ENCODE measurements at regions not wholly inside any gene's neighbourhood (a gene's known extent, or its start where the extent isn't known, plus 50 kb on each side); places are given as distances from the start of the nearest gene placed in this dataset.

DNA sequence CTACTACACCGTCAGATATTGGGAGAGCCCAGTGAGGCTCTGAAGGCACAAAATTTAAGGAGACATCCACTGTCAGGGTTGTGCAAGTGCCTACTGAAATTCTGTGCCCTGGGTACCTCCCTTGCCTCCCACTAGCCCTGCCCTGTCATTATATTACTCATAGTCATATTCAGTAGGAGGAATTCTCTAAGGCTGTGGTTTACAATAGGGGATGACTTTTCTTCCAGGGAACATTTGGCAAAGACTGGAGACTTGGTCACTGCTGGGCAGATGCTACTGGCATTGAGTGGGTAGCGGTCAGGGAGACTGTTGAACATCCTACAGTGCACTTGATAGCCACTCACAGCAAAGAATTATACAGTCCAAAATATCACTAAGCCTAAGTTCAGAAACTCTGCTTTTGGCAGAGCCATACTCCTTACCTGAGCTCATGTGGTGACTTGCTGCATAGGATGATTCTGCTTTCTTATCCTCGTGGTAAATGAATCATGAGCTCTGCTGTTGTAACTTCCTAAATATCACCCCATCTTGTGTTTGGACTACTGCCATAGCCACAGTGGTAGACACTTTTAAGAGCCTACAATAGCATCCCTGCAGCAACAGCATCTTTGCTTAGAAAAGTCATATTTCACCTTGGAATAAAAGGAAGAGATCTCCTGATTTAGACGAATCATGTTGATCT is 563.4 kb upstream of the PLXNA2 start:
- DNase-seq: no peak

DNA sequence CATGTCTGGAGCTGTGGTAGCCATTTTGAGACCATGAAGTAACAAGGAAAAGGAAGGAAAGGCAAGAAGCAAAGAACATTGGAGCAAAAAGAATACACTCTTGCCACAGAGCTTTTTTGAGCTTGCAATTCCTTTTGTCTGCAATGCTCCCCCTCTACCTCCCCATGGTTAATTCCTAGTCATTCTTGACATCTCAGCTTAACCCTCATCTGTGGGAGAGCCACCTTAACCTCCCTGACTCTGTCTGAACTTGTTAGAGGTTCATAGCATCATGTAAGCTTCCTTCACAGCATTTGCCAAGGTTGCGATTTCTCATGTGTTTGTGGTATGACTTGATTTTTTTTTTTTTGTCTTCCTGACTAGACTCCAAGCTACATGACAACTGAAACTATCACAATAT is 564.1 kb upstream of the PLXNA2 start:
- DNase-seq: no peak

GRCh38 chr1:208809876-208810275 is 565.7 kb upstream of the PLXNA2 start:
- no peak for DNase-seq

DNA sequence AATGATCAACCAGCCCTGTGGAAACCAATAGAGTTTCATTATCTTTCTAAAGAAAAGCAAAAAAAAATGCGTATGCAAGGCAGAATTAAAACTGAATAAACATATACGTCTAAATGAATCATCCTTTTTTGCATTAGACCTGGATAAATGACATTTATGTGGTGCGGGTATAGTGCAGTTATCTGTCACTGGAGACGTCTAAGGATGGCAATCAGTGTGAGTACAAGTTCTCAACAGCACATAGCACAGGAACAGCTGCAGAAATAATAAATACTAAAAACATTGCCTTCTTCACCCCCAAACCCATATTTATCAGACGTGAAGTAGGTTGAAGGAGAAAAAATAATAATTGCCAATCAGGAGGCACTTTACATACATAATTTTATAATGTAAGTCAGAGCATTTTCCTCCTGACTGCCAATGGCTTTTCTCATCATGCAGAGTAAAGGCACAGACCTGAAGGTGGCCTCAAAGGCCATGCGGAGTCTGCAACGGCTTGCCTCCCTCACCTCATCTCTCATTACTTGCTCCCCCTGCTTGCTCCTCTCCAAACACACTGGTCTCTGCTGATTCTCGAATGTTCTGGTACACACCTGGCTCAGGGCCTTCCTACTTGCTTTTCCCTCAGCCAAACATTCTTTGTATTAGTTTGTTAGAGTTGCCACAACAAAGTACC is 574.7 kb upstream of the PLXNA2 start:
- no peak for DNase-seq

DNA sequence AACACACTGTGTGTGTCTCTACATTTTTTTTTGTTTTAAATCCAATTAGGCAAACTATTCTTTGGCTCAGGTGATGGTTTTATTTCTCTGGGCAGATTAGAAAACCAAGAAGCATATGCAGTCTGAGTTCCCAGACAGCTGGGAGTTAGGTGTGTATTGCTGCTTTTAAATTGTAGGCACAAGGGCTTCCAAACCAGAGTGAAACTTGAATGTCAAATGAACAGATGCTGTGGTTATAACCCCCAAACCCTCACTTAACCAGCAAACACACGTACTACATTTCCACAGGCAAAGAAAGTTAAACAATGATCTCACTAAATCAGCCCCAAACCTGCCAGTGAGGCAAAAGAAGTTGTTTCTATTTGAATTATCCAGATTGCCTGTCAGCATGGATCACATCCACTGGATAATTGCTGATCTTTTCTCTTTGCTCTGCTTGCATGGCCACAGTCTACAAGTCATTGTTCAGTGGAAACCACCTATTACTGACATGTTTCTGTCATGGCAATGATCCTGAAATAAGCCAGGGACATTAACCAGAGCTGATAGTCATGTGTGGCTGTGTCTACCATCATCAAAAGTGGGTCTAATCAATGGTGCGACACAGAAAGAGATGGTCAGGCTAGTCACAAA is 576.5 kb upstream of the PLXNA2 start:
- DNase-seq: no peak

DNA sequence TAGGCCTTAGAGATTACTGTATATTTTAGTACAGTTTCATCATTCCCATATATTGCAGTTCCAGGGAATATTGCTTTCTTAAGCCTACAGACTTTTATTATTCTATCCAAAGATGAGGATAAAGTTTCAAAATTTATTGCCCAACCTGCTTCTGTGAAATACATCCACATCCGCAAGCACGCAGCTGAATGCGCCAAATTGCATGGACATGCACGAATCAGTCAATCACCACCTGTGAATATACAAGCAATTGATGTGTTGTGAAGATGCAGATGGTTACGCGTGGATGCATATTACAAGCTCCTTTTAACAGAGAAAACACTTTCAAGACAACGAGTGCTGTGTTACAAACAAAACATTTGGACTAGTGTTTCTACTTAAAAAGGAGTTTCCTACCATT is 577.8 kb upstream of the PLXNA2 start:
- DNase-seq: no peak

DNA sequence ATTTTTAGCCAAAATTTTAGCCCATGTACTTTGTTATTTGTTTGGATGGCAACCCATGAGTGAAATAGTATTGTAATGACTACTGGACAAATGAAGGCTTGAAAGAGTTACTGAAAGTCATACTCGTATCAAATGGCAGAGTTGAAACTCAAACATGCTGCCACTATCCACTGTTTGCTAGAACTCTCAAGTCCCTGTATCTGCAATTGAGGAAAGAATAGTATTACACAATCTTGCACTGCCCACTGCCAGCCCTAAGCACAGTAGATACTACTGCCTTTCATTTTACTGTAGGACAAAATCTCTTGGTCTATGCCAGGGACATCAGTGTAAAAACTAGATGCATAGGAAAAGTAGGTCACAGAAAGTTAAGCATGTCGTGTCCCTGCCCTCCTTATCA is 581.1 kb upstream of the PLXNA2 start:
- DNase-seq: no peak

- DNase-seq: no peak
Measured at GRCh38 chr1:208829595-208829994, 585.4 kb upstream of the PLXNA2 start.

DNA sequence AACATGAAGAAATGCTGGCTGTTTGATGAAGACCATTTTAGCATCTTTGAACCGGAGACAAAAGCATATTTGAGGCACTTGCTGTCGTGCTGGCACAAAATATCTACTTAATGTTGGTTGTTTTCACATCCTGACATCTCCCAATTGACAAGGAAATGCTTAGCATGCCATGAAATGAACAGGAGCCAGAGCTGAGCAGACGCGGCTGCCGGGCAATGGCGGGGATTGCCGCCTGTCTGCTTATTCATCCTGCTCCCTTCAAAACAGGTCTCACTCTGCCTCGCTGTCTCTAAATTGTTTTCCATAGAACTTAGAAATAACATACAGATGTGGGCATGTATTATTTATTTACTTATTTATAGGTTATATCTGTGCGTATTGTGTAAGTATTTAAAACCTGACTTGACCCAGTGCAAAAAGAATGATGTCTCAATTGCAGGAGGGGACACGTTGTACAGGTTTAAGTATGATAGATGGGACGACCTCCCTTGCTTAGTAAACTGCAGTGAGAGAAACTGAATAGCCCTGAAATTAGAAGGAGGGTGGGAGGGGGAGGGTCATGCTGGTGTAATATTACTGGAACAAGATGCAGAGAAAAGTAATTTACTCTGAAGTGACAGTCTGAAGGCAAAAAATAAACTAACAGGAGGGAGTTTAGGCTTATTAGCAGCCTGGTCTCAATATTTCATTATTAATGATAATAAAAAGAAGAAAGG is 590.4 kb upstream of the PLXNA2 start:
- DNase-seq: no peak

GRCh38 chr1:208835097-208835463 is 590.9 kb upstream of the PLXNA2 start:
- DNase-seq: no peak

GRCh38 chr1:208835781-208836180 is 591.6 kb upstream of the PLXNA2 start:
- DNase-seq: no peak

- no peak for DNase-seq
Measured at GRCh38 chr1:208837242-208837641, 593.1 kb upstream of the PLXNA2 start.

DNA sequence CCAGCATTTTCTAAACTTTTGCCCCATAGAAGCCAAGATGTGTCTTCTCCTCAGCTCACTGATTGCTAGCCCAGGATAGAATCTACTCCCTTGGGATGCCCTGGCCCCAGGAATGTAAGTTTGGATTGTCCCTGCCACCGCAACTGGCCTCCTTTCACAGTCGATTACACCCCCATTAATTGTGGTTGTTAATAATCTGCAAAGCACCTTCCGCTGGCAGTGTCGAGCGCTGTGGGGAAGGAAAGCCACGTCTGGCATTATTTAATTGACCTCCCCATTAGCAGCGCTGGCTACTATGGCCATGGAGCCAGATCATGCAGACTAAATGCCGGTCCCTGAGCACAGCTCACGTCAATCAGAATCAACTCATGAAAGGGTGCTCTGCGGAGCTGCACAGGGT is 597.3 kb upstream of the PLXNA2 start:
- DNase-seq: no peak

- no peak for DNase-seq
Measured at GRCh38 chr1:208842451-208842850, 598.3 kb upstream of the PLXNA2 start.

DNA sequence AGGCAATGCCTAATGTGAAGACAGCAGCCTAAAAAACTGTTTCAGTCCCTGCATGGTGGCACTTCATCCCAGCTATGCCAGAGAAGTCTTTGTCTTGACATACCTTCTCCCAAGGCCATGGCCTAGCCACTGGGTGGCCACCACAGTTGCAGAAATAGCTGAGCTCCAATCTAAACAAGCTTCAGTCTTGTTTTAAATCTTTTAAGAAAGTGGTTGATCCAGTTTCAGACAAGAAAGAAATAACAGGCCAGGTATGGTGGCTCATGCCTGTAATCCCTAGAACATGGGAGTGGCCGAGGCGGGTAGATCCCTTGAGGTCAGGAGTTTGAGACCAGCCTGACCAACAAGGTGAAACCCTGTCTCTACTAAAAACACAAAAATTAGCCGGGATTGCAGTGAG is 600.0 kb upstream of the PLXNA2 start:
- DNase-seq: no peak

DNA sequence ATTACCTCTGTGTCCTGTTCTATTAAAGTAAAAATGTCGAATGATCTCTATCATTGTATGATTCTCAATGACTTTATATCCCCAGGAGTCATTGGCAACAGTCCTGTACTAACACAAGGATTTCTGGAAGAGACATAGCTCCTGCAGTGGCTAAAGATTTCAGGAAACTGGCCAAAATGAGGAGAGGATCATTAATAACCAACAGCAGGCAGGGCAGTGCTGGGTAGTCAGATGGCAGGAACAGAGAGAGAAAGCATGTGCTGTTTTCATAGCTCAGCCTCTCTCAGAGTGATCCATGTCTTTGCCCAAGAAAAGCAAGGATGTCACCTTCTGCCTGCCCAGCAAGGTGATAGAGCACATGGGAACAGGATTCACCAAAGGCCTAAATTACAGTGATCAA is 604.7 kb upstream of the PLXNA2 start:
- DNase-seq: no peak

DNA sequence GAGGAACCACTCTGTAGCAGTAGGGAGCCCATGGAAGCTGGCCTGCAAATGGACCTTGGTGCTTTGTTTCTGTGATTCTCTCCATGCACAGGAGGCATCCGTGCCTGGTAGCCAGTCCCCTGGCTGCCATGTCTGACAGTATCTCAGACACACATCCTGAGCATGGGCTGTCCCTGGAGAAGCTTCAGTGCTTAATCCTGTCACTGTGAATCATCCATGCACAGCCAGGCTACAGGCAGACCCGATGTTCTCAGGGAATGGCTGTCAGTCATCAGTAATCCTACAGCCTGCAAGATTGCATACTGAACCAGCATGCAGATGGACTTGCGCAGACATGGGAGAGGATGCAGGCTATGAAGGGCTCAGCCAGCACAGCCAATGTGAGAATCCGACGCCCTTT is 606.3 kb upstream of the PLXNA2 start:
- DNase-seq: no peak

- DNase-seq: no peak
Measured at GRCh38 chr1:208851366-208851765, 607.2 kb upstream of the PLXNA2 start.

DNA sequence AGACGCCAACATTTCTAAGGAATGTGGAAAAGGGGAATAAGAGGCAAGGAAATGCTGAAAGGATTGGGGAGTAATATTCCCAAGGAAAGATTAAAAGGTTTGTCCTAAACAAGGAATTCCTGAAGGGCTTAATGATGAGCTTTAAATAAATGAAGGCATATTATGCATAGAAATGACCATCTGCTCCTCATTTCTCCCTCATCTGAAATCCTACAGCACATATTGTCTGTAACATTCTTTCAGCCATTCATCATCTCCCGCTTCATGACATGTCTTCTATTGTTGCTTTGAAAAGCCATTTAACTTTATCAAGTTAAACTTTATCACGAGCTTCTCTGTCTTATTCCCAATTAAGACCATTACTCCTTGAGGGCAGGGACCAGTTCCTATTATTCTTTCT is 608.7 kb upstream of the PLXNA2 start:
- DNase-seq: no peak

GRCh38 chr1:208855403-208855802 is 611.2 kb upstream of the PLXNA2 start:
- DNase-seq: no peak

GRCh38 chr1:208857465-208857864 is 613.3 kb upstream of the PLXNA2 start:
- DNase-seq: no peak

DNA sequence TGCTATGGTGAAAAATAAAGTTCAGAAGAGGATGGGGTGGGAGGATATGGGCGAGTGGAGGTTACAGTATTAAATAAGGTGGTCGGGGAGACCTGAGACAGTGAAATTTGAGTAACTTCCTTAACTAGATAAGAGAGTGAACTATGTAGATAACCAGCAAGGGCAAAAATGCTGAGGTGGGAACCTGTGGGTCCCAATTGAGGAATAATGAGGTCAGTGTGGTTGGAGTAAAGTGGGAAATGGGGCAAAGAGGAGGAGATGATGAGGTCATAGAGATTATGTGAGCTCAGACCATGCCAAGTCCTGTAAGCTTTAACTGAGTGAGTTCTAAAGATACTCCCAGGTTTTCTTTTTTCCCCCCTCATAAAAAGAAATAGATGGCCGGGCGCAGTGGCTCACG is 614.6 kb upstream of the PLXNA2 start:
- DNase-seq: no peak

GRCh38 chr1:208864366-208864965 is 620.3 kb upstream of the PLXNA2 start:
- DNase-seq: no peak
